ENCODE measurements at regions not wholly inside any gene's neighbourhood (a gene's known extent, or its start where the extent isn't known, plus 50 kb on each side); places are given as distances from the start of the nearest gene placed in this dataset.

DNA sequence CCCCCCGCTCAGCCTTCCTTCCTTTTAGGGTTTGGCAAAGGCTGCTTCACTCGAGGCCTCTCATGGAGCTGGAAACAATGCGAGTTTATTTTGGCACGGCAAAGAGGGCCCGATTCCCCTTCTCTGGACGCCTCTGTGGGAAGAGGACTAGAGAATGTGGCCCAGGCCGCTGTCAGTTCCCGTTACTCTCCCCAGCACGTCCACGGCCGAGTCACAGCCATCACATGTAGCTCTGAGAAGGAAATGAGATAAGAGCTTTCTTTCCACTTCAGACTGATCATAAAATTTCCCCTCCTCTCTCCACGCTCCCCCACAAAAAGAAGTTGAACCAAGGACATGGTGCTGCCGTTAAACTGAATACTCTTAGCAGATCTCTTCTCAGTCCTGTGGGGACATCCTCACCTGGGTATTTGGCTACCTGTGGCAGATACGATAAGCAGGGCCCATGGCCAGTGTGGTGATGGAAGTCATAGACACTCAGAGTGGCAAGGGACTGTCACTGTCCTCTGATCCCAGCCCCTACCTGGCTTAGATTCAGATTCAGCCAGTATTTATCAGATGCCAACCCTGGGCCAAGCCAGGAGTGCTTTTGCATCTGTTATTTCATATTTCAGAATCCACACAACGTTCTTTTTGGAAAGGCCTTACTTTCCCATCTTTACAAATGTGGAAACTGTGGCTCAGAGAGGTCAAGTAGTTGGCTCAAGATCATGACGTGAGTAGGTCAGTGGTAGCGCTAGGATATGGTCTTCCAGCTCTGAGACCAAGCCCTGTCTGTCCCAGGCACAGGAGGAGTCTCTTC lies 101.2 kb downstream of the MCFD2 start:
- H3K36me3 ChIP-seq, result no peaks in the 10 kb centered on the region
- TF ChIP-seq, protein P1, sequence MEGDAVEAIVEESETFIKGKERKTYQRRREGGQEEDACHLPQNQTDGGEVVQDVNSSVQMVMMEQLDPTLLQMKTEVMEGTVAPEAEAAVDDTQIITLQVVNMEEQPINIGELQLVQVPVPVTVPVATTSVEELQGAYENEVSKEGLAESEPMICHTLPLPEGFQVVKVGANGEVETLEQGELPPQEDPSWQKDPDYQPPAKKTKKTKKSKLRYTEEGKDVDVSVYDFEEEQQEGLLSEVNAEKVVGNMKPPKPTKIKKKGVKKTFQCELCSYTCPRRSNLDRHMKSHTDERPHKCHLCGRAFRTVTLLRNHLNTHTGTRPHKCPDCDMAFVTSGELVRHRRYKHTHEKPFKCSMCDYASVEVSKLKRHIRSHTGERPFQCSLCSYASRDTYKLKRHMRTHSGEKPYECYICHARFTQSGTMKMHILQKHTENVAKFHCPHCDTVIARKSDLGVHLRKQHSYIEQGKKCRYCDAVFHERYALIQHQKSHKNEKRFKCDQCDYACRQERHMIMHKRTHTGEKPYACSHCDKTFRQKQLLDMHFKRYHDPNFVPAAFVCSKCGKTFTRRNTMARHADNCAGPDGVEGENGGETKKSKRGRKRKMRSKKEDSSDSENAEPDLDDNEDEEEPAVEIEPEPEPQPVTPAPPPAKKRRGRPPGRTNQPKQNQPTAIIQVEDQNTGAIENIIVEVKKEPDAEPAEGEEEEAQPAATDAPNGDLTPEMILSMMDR (IDR thresholded peaks at IDR 0.05; ENCODE audit: borderline replicate concordance), result no peak
- peak; percentile 87 for DNase-seq
- peaks cover 7% of the 10 kb centered on the region for H3K9me3 ChIP-seq (replicated peaks)
- H3K27ac ChIP-seq (replicated peaks), result peak overlapping the region; percentile 94
- no peak overlapping the region for H3K4me3 ChIP-seq
- intact Hi-C loops (cut with micrococcal nuclease), result no loop called here
- peaks cover 80% of the 10 kb centered on the region for H3K4me1 ChIP-seq
- no peaks in the 10 kb centered on the region for H3K27me3 ChIP-seq (ENCODE audit: low read depth)

DNA sequence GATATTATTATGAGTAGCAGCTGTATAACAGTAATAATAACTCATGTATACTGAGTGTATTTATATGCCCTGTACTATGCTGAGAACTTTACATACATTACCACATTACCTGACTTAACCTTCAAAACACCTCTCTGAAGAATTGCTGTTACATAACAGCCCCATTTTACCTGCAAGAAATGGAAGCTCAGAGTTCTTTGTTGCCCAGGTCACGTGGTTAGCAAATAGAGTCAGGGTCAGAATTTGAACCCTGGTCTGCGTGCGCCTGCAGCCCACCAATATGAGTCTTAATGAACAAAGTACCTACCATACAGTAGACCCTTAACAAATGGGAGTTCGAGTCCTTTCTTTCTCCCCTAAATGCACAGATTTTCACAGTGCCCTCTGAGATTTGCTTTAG lies 101.9 kb downstream of the MCFD2 start:
- no peak for DNase-seq
- Histone ChIP-seq H3K4me3 (no peak overlapping the region), H3K36me3 (no peaks in the 10 kb centered on the region), H3K27ac (replicated peaks) (peak overlapping the region; percentile 94), H3K4me1 (peaks cover 73% of the 10 kb centered on the region), H3K9me3 (replicated peaks) (peaks cover 13% of the 10 kb centered on the region), H3K27me3 (ENCODE audit: low read depth) (no peaks in the 10 kb centered on the region)
- TF ChIP-seq, protein P1 (IDR thresholded peaks at IDR 0.05; ENCODE audit: borderline replicate concordance), result no peak
- intact Hi-C loops (cut with micrococcal nuclease), result no loop called here

DNA sequence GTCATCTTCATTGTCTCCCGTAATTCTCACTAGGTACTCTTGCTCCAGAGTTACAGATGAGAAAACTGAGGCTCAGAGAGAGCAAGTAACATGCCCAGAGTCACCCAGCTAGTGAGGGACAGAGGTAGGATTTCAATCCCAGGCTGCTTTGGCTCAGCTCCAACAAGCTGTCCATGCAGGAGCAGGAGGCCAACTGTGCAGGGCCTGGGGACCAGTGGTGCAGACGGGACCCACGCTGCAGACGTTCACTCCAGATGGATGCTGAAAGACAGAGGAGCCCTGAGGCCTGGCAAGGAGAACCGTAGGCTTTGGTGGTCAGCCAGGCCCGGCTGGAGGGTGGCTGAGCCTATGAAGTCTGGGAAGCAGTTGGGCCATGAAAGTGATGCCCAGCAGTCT lies 102.6 kb downstream of the MCFD2 start:
- peaks cover 67% of the 10 kb centered on the region for H3K4me1 ChIP-seq
- DNase-seq, result peak; percentile 76

More for the DNA sequence above, 102.6 kb downstream of the MCFD2 start:
- intact Hi-C loops (cut with micrococcal nuclease), result no loop called here
- TF ChIP-seq, protein P1 (IDR thresholded peaks at IDR 0.05; ENCODE audit: borderline replicate concordance), result no peak
- H3K27me3 ChIP-seq (ENCODE audit: low read depth), result no peaks in the 10 kb centered on the region
- peaks cover 13% of the 10 kb centered on the region for H3K9me3 ChIP-seq (replicated peaks)
- H3K4me3 ChIP-seq, result no peak overlapping the region
- H3K36me3 ChIP-seq, result no peaks in the 10 kb centered on the region
- H3K27ac ChIP-seq (replicated peaks), result peak overlapping the region; percentile 94
